GM18505 (cell line): ENCODE measurements at regions not wholly inside any gene's neighbourhood (a gene's known extent, or its start where the extent isn't known, plus 50 kb on each side); places are given as distances from the start of the nearest gene placed in this dataset.

Experiments used
- ATAC-seq: cut with Tn5 transposase; IDR thresholded peaks from one replicate; pipeline ENCODE4 v1.9.1; 2021; ENCODE audit not compliant: unreplicated experiment
- POLR2A ChIP-seq: IDR thresholded peaks from 4 replicates; pipeline ENCODE4 v1.6.1; 2011; ENCODE audit warnings: borderline replicate concordance; ENCODE audit not compliant: insufficient read depth, insufficient read length; ENCODE audit errors: extremely low read depth

DNA sequence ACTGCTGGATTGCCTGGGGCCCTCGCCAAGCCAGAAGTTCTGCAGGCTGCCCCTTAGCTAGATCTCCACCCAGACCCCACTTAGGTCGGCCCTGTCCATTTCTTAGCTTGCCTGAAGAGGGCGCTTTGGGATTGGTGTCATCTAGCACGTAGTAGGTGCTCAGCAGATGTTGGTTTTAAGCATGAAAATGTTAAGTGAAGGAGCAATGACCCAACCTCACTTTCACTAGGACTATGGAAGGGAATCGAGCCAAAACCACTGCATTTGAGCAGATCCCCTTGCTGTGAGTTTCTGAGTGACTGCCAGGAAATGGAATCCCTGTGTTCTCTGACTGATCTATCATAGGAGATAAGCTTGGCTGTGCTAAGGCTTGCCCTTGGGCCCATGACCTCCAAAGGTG, 131.7 kb upstream of the EEPD1 start:
- no peak for TF ChIP-seq POLR2A

GRCh38 chr7:36021917-36022550, 131.0 kb upstream of the EEPD1 start:
- ATAC-seq = no peak
- no peak for TF ChIP-seq POLR2A

More for the DNA sequence above, 131.7 kb upstream of the EEPD1 start:
- no peak for ATAC-seq

DNA sequence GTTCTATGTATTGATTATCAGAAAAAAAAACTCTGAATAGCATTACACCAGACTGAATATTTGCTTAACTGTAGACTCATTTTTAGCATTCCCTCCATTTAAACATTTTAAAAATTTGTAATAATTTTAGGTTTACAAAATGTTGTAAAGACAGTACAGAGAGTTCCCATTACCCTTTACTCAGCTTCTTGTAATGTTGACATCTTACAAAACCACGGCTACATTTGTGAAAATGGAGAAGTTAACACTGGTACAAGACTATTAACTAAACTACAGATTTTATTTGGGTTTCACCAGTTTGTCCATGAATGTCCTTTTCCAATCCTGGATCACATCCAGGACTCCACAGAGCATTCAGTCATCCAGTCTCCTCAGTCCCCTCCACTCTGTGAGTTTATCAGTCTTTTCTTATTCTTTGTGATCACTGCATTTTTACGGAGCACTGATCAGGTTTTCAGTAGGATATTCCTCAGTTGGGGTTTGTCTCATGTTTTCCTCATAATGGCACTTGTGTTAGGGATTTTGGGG, 130.0 kb upstream of the EEPD1 start:
- no peak for TF ChIP-seq POLR2A
- ATAC-seq = no peak

- no peak for ATAC-seq
- TF ChIP-seq POLR2A = no peak
Measured at GRCh38 chr7:36025190-36025589, 127.9 kb upstream of the EEPD1 start.

DNA sequence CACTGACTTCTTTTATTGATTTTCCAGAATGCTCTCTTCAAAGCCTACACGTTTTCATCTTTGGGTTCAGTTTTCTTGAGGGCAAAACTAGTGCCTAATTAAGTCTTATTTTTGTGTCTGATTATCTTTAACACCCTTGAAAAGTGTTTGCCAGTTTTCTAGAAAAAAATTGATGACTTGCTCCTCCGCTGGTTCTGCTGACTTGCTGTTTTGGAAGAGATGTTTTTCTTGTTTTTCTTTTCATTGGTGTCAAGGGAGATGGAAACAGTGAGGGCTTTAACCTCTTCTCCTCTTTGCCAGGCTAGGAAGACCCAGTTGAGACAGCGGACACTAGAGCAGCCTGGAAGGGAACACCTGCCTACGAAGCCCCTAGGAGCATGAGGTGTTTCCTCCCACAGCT, 123.7 kb upstream of the EEPD1 start:
- ATAC-seq = no peak
- no peak for TF ChIP-seq POLR2A

- ATAC-seq = no peak
- no peak for TF ChIP-seq POLR2A
Measured at GRCh38 chr7:36029853-36030515, 123.1 kb upstream of the EEPD1 start.

DNA sequence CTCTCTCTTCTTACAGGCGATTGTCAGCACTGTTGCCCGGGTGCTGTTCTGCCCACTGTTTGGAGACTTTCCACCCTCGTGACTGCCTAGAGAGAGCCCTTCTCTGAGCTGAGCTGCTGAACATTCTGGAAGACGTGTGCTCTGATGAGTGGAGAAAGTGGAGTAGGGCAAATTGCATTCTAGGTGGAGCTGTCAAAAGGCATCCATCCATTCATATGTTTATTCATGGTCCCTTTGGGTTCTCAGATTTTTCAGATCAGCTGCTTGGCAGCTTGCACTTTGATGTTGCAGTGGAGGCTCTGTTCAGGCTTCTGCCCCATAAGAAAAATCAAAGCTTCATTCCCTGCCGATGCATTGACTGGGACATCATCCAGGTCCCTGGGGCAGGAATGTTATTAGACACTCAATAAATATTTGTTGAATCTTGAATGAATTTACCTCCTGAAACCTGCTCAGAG, 120.7 kb upstream of the EEPD1 start:
- no peak for TF ChIP-seq POLR2A
- ATAC-seq = no peak

GRCh38 chr7:36034020-36034419, 119.0 kb upstream of the EEPD1 start:
- ATAC-seq = no peak
- no peak for TF ChIP-seq POLR2A

- no peak for ATAC-seq
- TF ChIP-seq POLR2A = no peak
Measured at GRCh38 chr7:36035186-36035585, 117.9 kb upstream of the EEPD1 start.

GRCh38 chr7:36036590-36036989, 116.5 kb upstream of the EEPD1 start:
- no peak for ATAC-seq
- TF ChIP-seq POLR2A = no peak

GRCh38 chr7:36037121-36037662, 115.9 kb upstream of the EEPD1 start:
- ATAC-seq = no peak
- TF ChIP-seq POLR2A = no peak

- no peak for TF ChIP-seq POLR2A
- ATAC-seq = no peak
Measured at GRCh38 chr7:36038063-36038721, 114.9 kb upstream of the EEPD1 start.

- no peak for ATAC-seq
- TF ChIP-seq POLR2A = no peak
Measured at GRCh38 chr7:36039243-36039642, 113.8 kb upstream of the EEPD1 start.
